ENCODE measurements at regions not wholly inside any gene's neighbourhood (a gene's known extent, or its start where the extent isn't known, plus 50 kb on each side); places are given as distances from the start of the nearest gene placed in this dataset.

DNA sequence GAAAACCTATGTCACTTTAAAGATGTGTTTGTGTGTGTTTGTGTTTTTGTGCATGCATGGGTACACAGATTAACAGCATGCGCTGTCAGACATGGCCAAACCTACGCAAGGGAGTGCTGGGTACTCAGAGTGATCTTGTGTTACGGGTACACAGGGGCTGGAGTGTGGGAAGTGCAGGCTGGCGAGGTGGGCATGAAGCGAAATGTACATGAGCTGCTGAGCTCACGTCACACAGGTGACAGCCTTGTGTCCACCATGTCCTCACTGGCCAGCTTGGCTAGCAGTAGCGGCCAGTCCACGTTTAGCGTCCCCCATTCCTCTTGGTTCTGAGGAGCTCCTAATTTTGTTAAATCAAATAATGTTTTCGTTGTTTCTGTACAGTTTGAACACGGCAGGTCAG, 979.7 kb upstream of the TMEM132C start:
- no peak for TF ChIP-seq CTCF (IDR thresholded peaks at IDR 0.05 in 2 of 3, conservative IDR thresholded peaks at IDR 0.05 in 1 of 3; ENCODE audit: control insufficient read depth in 2 of 3, extremely low read depth in 1 of 3, insufficient read depth in 1 of 3, low read depth in 3 of 3, low read length in 3 of 3)
- TF ChIP-seq NR2C2 (IDR thresholded peaks at IDR 0.05; ENCODE audit: borderline replicate concordance, control insufficient read depth, insufficient read length, low read depth): no peak
- TF ChIP-seq JUND (IDR thresholded peaks at IDR 0.05; ENCODE audit: low read depth, low read length): no peak
- TF ChIP-seq SP1 (IDR thresholded peaks at IDR 0.05; ENCODE audit: low read depth, low read length): no peak
- TF ChIP-seq, protein P1, sequence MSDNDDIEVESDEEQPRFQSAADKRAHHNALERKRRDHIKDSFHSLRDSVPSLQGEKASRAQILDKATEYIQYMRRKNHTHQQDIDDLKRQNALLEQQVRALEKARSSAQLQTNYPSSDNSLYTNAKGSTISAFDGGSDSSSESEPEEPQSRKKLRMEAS (IDR thresholded peaks at IDR 0.05; ENCODE audit: low read depth, low read length): no peak
- no peak for TF ChIP-seq POLR2A (IDR thresholded peaks at IDR 0.05; ENCODE audit: low read depth, low read length)
- TF ChIP-seq ATF2 (IDR thresholded peaks at IDR 0.05; ENCODE audit: low read length): no peak
- TF ChIP-seq EZH2 (IDR thresholded peaks at IDR 0.05; ENCODE audit: borderline replicate concordance, control insufficient read depth, low read depth, low read length): no peak
